Neural progenitor cell (in vitro differentiated cells): ENCODE measurements at regions not wholly inside any gene's neighbourhood (a gene's known extent, or its start where the extent isn't known, plus 50 kb on each side); places are given as distances from the start of the nearest gene placed in this dataset.

Experiments
- DNase-seq: peaks from one replicate; pipeline ENCODE4 v3.0.0-alpha.2; 2016; ENCODE audit warnings: low spot score
- H2AFZ ChIP-seq: fragments of 200-600 bp; sonication (generic); replicated peaks from 2 replicates; pipeline ENCODE4 v1.6.1; 2016; ENCODE audit warnings: antibody characterized with exemption
- H3F3A ChIP-seq: fragments of 200-600 bp; sonication (generic); 2 replicates; pipeline ENCODE4 v1.6.1; 2016; ENCODE audit warnings: antibody characterized with exemption, low read depth
- H3K27ac ChIP-seq: fragments of 200-600 bp; sonication (generic); 2 replicates; pipeline ENCODE4 v1.5.1; 2016; ENCODE audit warnings: mild to moderate bottlenecking
- H3K27me3 ChIP-seq: fragments of 200-600 bp; sonication (generic); 2 replicates; pipeline ENCODE4 v1.6.1; 2016; ENCODE audit warnings: mild to moderate bottlenecking, moderate library complexity
- H3K36me3 ChIP-seq: fragments of 200-600 bp; sonication (generic); 2 replicates; pipeline ENCODE4 v1.5.1; 2016
- H3K4me1 ChIP-seq: fragments of 200-600 bp; sonication (generic); 2 replicates; pipeline ENCODE4 v1.6.1; 2016; ENCODE audit warnings: mixed run types
- H3K4me2 ChIP-seq: fragments of 200-600 bp; sonication (generic); 2 replicates; pipeline ENCODE4 v1.6.1; 2016
- H3K4me3 ChIP-seq: fragments of 200-600 bp; sonication (generic); 2 replicates; pipeline ENCODE4 v1.5.1; 2016
- H3K79me2 ChIP-seq: fragments of 200-600 bp; sonication (generic); 2 replicates; pipeline ENCODE4 v1.6.1; 2016; ENCODE audit warnings: low read depth
- H3K9ac ChIP-seq: fragments of 200-600 bp; sonication (generic); 2 replicates; pipeline ENCODE4 v1.6.1; 2016
- H3K9me3 ChIP-seq: fragments of 200-600 bp; sonication (generic); 2 replicates; pipeline ENCODE4 v1.5.1; 2016; ENCODE audit warnings: low read depth
- H4K20me1 ChIP-seq: fragments of 200-600 bp; sonication (generic); 2 replicates; pipeline ENCODE4 v1.6.1; 2016; ENCODE audit warnings: low read depth
- H3K27ac Mint-ChIP-seq: 3 replicates; pipeline ENCODE4 v1.8.0; 2021; ENCODE audit warnings: mixed read lengths
- H3K27me3 Mint-ChIP-seq: 2 replicates; pipeline ENCODE4 v1.8.0; 2022; ENCODE audit warnings: low read depth, mild to moderate bottlenecking, inconsistent platforms, moderate library complexity, mixed read lengths; ENCODE audit not compliant: insufficient read depth
- H3K36me3 Mint-ChIP-seq: 3 replicates; pipeline ENCODE4 v1.8.0; 2021; ENCODE audit warnings: mixed read lengths
- H3K4me1 Mint-ChIP-seq: 3 replicates; pipeline ENCODE4 v1.8.0; 2021; ENCODE audit warnings: mixed read lengths
- H3K4me3 Mint-ChIP-seq: 3 replicates; pipeline ENCODE4 v1.8.0; 2021; ENCODE audit warnings: mild to moderate bottlenecking, moderate library complexity, mixed read lengths
- H3K9me3 Mint-ChIP-seq: 3 replicates; pipeline ENCODE4 v1.8.0; 2020; ENCODE audit warnings: mixed read lengths
- EZH2 ChIP-seq: fragments of 200-600 bp; sonication (generic); IDR thresholded peaks from 2 replicates; pipeline ENCODE4 v1.6.1; 2017; ENCODE audit warnings: antibody characterized with exemption, mild to moderate bottlenecking, moderate library complexity
- EZH2phosphoT487 ChIP-seq: fragments of 200-600 bp; sonication (generic); IDR thresholded peaks from 2 replicates; pipeline ENCODE4 v1.6.1; 2017; ENCODE audit warnings: antibody characterized with exemption
- TF ChIP-seq, protein P1 (sequence below): fragments of 200-600 bp; sonication (generic); IDR thresholded peaks from 2 replicates; pipeline ENCODE4 v1.5.1; 2017; ENCODE audit warnings: antibody characterized with exemption, mild to moderate bottlenecking

DNA sequence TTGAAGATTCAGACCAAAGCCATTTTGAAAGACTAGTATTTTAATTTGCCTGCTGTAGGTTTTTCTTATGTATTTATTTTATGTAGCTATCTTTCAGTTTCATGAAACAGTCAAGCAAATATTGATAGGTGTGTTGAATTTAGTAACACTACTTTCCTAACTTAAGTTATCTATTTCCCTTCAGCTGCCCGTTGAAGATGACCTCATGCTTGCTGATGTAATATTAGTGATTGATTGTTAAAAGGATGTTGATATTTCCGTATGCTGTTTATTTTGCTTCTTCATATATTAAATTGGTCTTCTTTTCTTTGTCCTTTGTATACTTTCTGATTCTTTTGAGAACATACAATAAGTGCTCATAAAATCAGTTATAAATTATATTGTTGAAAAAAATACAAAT is 86.8 kb upstream of the CHORDC1 start:
- Histone ChIP-seq H3K79me2 (no peaks in the 10 kb centered on the region), H3K4me3 (no peak overlapping the region), H4K20me1 (no peaks in the 10 kb centered on the region), H2AFZ (no peak overlapping the region), H3K9ac (no peak overlapping the region), H3K4me1 (no peaks in the 10 kb centered on the region), H3K27ac (no peak overlapping the region), H3F3A (no peaks in the 10 kb centered on the region), H3K27me3 (no peaks in the 10 kb centered on the region), H3K9me3 (no peaks in the 10 kb centered on the region), H3K4me2 (no peak overlapping the region), H3K36me3 (no peaks in the 10 kb centered on the region)
- TF ChIP-seq EZH2phosphoT487 (no peak), EZH2 (no peak)
- TF ChIP-seq, protein P1, sequence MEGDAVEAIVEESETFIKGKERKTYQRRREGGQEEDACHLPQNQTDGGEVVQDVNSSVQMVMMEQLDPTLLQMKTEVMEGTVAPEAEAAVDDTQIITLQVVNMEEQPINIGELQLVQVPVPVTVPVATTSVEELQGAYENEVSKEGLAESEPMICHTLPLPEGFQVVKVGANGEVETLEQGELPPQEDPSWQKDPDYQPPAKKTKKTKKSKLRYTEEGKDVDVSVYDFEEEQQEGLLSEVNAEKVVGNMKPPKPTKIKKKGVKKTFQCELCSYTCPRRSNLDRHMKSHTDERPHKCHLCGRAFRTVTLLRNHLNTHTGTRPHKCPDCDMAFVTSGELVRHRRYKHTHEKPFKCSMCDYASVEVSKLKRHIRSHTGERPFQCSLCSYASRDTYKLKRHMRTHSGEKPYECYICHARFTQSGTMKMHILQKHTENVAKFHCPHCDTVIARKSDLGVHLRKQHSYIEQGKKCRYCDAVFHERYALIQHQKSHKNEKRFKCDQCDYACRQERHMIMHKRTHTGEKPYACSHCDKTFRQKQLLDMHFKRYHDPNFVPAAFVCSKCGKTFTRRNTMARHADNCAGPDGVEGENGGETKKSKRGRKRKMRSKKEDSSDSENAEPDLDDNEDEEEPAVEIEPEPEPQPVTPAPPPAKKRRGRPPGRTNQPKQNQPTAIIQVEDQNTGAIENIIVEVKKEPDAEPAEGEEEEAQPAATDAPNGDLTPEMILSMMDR: no peak
- H3K36me3 Mint-ChIP-seq: no peaks in the 10 kb centered on the region
- peaks cover 4% of the 10 kb centered on the region for H3K9me3 Mint-ChIP-seq
- H3K27me3 Mint-ChIP-seq: no peaks in the 10 kb centered on the region
- no peak overlapping the region for H3K4me3 Mint-ChIP-seq
- H3K27ac Mint-ChIP-seq: no peak overlapping the region
- no peaks in the 10 kb centered on the region for H3K4me1 Mint-ChIP-seq
- DNase-seq: no peak

DNA sequence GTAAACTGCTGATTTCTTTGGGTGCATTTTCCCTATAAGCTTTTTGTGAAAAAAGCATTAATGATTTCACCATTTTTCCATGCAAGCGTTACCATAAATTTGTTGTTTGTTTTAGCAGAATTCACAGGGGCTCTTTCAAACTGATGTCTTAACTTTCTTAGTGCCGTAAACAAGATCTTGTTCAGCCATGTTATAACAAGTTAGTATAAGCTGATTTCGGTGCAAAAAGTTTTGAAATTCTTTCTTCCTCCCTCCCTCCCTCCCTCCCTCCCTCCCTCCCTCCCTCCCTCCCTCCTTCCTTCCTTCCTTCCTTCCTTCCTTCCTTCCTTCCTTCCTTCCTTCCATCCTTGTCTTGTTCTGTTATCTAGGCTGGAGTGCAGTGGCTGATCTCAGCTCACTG is 71.7 kb upstream of the CHORDC1 start:
- Histone ChIP-seq H4K20me1 (no peaks in the 10 kb centered on the region), H3K27ac (no peak overlapping the region), H3K4me3 (no peak overlapping the region), H3K4me1 (no peaks in the 10 kb centered on the region), H3F3A (no peaks in the 10 kb centered on the region), H3K9ac (no peak overlapping the region), H2AFZ (no peak overlapping the region), H3K79me2 (no peaks in the 10 kb centered on the region), H3K4me2 (no peak overlapping the region), H3K27me3 (no peaks in the 10 kb centered on the region), H3K9me3 (no peaks in the 10 kb centered on the region), H3K36me3 (no peaks in the 10 kb centered on the region)
- Mint-ChIP-seq H3K36me3 (no peaks in the 10 kb centered on the region), H3K4me1 (no peaks in the 10 kb centered on the region), H3K27me3 (no peaks in the 10 kb centered on the region), H3K9me3 (no peaks in the 10 kb centered on the region), H3K27ac (no peak overlapping the region), H3K4me3 (no peak overlapping the region)
- DNase-seq: no peak
- TF ChIP-seq EZH2 (no peak), EZH2phosphoT487 (no peak)
- TF ChIP-seq, protein P1: no peak

DNA sequence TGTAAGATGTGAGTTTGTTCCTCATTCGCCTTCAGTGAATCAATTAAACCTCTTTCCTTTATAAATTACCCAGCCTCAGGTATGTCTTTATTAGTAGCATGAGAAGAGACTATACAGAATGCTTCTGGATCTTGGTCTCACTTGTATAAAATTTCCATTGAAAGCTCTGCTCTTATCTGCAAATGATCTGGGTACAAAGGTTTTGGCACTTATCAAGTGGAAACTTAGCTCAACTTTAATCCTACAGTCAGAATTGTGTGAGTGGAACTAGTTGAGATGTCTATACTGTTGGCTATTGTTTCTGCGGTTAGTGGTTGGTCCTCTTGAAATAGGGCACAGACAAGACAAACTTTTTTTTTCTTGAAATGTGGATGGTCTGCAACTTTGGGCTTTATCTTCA is 71.2 kb upstream of the CHORDC1 start:
- Histone ChIP-seq H3K4me1 (no peaks in the 10 kb centered on the region), H3K9ac (no peak overlapping the region), H3K27me3 (no peaks in the 10 kb centered on the region), H3K4me3 (no peak overlapping the region), H3K9me3 (no peaks in the 10 kb centered on the region), H3K4me2 (no peak overlapping the region), H2AFZ (no peak overlapping the region), H3K79me2 (no peaks in the 10 kb centered on the region), H3K27ac (no peak overlapping the region), H3F3A (no peaks in the 10 kb centered on the region), H4K20me1 (no peaks in the 10 kb centered on the region), H3K36me3 (no peaks in the 10 kb centered on the region)
- no peak for TF ChIP-seq EZH2phosphoT487
- H3K27me3 Mint-ChIP-seq: no peaks in the 10 kb centered on the region
- DNase-seq: no peak
- H3K27ac Mint-ChIP-seq: no peak overlapping the region
- no peaks in the 10 kb centered on the region for H3K9me3 Mint-ChIP-seq
- H3K36me3 Mint-ChIP-seq: no peaks in the 10 kb centered on the region
- no peaks in the 10 kb centered on the region for H3K4me1 Mint-ChIP-seq
- H3K4me3 Mint-ChIP-seq: no peak overlapping the region

DNA sequence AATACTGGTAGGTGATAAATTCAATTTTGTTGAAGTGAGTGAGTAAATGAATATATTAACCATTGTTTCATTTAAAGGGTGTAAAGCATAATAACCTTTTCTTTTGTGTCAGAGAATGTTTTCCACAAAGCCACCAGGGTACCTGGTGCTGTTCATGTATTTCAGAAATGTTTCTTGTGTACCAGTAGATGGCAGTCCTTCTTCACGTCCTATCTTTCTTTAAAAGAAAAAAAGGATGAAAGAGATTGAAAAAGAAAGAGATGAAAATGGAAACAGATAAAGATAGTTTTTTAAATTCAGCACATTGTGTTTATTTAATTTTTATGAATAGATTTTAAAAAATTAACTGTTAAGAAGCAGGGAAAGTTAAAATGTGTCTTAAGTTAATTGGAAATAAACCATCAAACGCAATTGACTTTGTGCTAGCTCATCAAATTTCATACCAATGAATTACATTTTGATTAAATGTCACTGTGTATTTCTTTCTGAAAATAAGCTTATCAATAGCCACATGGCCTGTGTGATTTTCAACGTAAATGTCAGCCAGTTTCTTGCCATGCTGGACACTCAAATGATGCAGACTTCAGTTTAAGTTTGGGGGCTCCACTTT is 65.5 kb upstream of the CHORDC1 start:
- H3K4me1 ChIP-seq: peaks cover 10% of the 10 kb centered on the region
- H3K4me2 ChIP-seq: no peak overlapping the region
- no peaks in the 10 kb centered on the region for H3K36me3 Mint-ChIP-seq
- H3K4me3 Mint-ChIP-seq: no peak overlapping the region
- no peak overlapping the region for H3K27ac ChIP-seq
- H3K27me3 Mint-ChIP-seq: no peaks in the 10 kb centered on the region
- no peak overlapping the region for H3K4me3 ChIP-seq
- no peaks in the 10 kb centered on the region for H3K36me3 ChIP-seq
- no peaks in the 10 kb centered on the region for H3F3A ChIP-seq
- H3K27ac Mint-ChIP-seq: no peak overlapping the region
- H3K9ac ChIP-seq: no peak overlapping the region
- H2AFZ ChIP-seq: peak overlapping the region; percentile 65
- H3K27me3 ChIP-seq: no peaks in the 10 kb centered on the region
- no peaks in the 10 kb centered on the region for H3K9me3 ChIP-seq
- no peak for TF ChIP-seq EZH2phosphoT487
- TF ChIP-seq, protein P1: peak; percentile 85
- TF ChIP-seq EZH2: no peak
- peak; percentile 56 for DNase-seq
- H3K4me1 Mint-ChIP-seq: no peaks in the 10 kb centered on the region
- H3K9me3 Mint-ChIP-seq: no peaks in the 10 kb centered on the region
- H4K20me1 ChIP-seq: no peaks in the 10 kb centered on the region
- H3K79me2 ChIP-seq: no peaks in the 10 kb centered on the region
